HG02938 (cell line): ENCODE measurements at regions not wholly inside any gene's neighbourhood (a gene's known extent, or its start where the extent isn't known, plus 50 kb on each side); places are given as distances from the start of the nearest gene placed in this dataset.

Experiments
- ATAC-seq: cut with Tn5 transposase; IDR thresholded peaks from one replicate; pipeline ENCODE4 v1.9.1; 2021; ENCODE audit warnings: mild to moderate bottlenecking, moderate library complexity; ENCODE audit not compliant: unreplicated experiment

DNA sequence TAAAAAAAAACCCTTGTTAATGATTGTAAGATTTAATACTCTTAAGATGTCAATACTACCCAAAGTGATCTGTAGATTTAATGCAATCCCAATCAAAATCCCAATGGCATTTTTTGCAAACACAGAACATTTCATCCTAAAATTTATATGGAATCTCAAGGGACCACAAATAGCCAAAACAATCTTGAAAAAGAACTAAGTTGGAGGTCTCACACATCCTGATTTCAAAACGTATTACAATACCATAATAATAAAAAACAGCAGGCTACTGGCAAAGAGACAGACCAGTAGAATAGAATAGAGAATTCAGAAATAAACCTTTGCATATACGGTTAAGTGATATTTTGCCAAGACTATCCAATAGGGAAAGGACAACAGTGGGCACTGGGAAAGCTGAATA lies 331.9 kb upstream of the JARID2 start:
- ATAC-seq = no peak

DNA sequence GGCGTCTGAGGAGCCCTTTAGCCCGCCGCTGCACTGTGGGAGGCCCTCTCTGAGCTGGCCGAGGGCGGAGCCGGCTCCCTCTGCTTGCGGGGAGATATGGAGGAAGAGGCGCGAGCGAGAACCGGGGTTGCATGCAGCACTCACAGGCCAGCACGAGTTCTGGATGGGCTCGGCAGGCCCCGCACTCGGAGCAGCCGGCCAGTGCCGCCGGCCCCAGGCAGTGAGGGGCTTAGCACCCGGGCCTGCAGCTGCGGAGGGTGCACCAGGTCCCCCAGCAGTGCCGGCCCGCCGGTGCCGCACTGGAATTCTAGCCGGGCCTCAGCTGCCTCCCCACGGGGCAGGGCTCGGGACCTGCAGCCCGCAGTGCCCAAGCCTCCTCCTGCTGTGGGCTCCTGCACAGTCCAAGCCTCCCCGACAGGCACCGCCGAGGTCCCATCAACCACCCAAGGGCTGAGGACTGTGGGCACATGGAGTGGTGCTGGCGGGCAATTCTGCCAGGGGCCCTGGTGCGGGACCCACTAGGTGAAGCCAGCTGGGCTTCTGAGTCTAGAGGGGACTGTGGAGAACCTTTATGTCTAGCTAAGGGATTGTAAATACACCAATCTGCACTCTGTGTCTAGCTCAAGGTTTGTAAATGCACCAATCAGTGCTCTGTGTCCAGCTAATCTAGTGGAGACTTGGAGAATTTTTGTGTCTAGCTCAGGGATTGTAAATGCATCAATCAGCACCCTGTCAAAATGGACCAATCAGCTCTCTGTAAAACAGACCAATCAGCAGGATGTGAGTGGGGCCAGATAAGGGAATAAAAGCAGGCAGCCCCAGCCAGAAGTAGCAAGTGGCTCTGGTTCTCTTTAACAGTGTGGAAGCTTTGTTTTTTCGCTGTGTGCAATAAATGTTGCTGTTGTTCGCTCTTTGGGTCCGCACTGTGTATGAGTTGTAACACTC lies 329.7 kb upstream of the JARID2 start:
- ATAC-seq = no peak

DNA sequence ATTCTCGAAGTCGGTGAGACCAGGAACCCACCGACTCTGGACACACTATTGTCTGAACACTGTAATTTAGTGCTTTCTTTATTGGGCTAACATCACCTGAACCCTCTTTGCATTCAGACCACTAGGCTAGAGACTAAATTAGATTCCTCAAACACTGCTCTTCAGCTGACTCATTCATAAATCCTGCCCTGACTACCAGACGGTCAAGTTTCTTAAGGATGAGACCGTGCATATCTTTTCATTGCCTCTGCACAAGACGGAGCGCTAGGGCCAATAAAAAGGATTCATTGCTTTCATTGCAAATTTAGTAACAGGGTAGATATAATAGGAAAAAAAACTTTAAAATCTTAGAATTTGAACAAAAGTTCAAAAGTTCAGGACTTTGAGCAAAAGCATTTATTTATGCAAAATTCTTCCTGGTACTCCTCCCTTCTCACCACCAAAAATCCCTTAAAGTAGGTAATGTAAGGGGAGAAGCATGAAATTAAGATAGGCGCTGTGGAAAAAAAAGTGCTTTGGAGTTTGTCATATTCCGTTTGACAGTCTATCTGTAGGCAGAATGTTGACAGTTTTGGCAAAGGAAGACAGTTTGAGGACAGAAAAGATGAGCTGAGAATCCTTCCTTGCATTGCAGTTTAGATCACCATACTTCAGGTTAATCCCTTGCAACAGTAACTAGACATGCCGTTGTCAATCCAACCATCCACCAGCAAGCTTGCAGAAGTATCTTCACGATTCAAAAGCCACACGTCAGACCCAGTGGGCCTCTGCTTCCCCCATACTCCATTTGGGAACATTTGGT lies 328.6 kb upstream of the JARID2 start:
- no peak for ATAC-seq

DNA sequence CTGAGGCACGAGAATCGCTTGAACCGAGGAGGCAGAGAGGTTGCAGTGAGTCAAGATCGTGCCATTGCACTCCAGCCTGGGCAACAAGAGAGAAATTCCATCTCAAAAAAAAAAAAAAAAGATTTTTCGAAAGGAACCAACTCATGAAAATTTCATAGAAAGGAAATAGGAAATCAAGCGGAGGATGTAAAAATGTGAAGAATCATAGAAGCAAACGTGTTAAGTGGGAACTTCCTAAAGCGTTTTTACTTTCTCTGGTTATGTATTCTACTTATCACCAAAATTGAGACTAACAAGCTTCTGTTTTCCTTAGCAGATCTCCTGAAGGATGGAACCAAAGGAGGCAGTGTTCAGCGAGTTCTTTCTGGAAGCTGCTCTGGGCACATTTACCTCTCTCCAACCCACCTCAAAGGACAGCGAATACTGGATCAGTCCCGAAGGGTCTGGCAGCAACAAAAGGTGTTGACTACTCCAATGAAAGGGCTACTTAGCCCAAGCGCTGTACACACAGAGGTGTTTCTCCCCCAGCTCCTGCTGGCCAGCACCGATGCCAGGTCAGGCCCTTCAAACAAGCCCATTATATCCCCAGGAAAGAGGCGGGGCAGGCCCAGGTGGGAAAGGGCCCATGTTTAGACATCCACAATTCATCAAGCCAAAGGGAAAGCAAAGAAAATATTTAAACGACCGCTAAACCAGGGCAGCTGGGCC lies 327.5 kb upstream of the JARID2 start:
- ATAC-seq = no peak

DNA sequence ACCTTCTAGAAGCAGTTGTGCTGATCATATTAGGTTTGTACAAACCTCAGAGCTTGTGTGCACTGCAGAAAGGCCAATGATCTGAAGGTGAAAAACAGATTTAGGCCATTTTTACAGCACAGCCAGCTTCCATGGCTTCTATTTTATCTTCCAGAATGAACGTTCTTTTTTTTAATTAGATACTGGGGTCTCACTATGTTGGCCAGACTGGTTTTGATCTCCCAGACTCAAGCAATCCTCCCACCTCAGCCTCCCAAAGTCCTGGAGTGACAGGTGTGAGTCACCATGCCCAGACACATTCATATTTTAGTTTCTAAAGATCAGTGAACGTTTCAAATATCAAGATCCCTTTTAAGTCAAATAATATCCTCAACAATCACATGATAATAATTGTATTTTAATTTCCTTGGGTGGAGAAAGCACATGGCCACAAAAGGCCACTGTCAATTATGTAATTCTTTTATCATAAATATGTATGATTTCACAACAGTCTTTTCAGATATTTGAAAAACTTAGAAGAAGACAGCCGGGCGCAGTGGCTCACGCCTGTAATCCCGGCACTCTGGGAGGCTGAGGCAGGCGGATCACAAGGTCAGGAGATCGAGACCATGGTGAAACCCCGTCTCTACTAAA lies 326.7 kb upstream of the JARID2 start:
- ATAC-seq = no peak

DNA sequence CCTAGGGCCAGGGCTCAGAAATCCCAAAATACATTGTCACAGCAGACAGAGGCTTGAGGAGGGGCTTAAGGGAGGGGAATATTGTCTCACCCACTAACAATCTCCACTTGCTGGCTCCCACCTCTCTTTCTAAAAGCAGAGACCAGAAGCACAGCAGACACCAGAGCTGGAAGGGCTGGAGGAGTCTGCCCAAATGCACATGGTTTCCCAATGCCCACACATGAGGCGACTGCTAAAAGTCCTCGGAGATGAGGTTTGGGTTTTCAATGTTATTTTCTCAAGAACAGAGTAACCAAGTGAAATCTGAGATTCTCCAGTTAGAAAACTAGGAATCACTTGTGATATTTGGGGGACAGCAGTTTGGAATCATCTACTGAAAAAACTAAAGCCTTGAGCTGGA lies 325.6 kb upstream of the JARID2 start:
- no peak for ATAC-seq

DNA sequence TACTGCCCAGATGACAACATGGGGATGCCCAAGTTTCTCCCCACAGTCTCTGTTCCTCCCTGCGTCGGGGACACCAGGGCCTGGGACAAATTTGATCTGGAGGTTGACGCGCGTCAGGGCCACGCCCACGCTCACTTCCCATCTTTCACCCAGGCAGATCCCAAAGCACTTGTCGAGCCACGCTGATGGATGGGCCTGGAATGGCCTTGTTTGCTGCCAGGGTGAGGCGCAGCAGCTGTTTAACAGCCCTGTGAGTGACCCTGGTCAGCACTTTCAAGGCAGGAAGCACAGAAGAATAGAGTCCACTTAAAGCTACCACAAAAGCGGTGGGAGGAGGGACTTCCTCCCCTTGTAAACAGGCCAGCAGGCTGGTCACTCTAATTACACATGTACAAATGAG lies 324.7 kb upstream of the JARID2 start:
- no peak for ATAC-seq

DNA sequence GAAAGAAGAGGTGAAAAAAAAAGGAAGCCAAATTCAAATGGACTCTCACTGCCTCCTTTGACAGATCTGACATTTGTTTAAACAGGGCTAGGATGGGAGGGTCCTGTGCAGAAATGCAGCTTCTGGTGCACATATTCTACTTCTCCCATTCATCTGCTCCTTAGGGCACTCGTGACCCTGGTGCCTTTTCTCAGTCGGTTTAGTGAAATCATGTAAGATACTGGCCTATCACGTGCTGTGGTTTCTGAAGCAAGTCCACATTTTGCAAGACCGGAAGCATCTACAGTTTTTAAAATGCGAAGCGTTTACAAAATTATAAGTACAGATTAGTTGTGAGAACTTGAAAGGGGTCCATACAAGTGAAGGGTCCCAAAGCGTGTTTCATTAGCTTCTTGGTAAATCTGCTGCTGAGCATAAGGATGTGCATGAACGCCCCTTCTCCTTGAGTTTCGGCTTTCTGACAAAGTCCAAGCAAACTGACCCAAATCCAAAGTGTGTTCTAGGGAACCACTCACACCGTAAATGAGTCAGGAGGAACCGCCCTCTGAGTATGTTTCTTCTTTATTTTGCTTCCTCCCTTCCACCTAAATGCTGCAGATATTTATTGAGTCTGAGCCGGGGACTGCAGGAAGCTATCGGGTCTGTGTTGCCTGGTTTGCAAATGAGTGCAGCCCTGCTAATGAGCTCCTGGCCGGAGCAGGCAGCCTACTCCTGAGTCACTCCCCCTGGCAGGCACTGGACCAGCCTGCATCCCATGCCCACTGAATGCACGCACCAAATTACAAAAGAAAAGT lies 323.8 kb upstream of the JARID2 start:
- no peak for ATAC-seq

DNA sequence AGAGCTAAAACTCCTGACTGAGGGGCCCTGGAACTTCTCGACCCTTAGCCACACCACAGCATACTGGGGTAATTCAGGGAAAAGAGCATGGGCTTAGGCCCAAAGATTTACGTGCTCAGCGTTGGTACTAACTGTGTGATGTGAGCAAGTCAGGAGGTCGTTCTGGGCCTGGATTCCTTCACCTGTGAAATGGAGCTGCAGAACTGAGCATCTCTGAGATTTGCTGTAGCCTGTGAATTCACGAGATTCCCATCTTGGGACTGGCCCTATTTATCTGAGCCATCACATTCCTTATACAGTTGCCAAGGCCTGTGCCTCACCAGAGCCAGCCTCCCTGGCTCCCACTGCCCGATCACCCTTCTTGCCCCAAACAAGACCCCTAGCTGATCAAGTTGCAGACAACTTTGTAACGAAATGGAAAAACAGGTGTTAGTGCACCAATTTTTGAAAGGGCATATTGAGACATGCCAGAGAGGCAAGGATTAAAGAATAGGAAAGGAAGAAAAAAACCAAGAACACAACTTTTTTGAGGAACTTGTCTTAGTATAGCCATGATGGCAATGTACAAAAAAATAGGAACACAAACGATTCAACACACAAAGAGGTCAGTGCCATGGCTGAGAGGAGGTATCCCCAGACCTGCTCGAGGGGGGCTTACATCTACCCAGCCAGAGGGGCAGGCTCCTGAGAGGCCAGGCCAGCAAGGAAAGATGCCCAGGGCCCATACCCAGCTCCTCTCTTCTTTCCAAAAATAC lies 323.0 kb upstream of the JARID2 start:
- ATAC-seq = no peak

DNA sequence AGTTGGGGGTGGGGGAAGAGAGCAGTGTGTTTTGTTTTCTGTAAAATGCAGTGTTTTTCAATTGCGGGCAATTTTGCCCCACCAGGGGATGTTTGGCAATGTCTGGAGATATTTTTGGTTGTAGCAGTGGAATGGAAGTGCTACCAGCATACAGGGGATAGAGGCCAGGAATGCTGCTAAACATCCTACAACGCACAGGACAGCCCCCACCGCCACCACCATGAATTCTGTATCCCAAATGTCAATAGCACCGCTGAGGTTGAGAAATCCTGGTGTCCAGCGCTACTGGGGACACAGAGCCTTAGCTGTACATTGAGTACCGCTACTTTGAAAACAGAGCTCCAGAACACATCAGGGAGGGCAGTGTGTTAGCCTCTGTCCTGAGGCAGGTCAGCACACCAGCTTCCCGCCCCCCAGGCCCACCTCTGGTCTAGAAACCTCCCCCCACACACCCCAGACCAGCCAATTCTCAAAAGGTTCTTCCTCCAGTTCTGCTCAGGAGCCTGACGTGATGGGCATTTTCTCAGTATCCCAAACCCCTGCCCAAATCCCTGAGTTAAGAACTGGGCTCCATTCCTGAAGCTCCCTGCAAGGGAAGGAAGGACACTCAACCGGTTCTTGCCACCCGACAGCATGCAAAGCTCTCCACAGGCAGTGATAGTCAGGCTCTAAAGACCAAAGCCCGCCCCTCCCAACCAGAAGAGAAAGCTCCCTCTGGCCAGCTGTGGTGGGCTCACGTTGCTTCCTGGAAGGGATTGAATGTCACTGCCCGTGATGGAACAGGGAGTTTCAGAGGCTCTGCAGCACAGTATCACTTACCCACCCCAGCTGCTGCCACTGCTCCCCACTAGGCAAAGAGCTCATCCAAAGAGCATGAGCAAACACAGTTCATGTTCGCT lies 321.5 kb upstream of the JARID2 start:
- ATAC-seq = no peak

DNA sequence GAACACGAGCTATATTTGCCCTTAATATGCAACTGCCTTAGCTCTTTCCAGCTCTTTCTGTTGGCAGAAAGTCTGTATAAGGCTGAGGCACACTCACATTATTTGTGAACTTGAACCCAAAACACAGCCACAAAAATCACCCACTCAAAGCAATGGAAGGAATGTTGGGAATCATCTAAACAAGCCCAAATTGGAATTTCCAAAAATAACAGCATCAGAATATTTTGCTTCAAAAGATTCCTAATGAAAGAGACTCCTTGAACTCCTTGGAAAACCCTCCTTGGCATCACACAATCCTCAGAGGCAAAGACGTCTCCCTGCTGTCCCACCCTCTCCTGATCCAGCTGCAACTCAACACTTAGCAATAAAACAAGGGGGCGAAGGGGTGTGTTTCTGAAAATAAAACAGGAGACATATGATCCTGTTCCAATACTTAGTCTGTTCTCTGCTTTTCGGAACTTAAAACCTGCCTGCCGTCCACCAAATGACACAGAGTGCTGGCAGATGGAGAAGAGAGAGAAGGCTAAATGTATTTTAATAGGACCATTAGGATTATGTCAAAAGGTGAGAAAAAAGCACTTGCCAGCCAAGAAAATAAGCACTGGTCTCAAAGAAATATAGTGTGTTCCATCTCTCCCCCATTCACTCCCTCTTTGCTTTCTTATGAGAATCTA lies 320.7 kb upstream of the JARID2 start:
- no peak for ATAC-seq

DNA sequence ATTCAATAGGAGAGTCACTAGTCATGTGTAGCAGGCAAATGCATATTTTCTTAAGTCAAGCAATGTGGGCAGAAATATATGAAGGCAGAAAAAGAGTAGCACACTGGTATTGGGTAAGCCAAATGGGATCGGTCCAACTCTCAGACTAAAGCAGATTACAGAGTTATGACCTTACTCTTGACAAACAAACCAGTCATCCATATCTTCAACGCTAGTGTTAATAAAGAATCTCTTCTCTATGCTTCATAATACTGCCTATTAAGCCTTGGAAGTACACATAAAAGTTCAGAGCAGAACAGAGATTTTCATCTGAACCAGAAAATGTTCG lies 320.2 kb upstream of the JARID2 start:
- no peak for ATAC-seq

DNA sequence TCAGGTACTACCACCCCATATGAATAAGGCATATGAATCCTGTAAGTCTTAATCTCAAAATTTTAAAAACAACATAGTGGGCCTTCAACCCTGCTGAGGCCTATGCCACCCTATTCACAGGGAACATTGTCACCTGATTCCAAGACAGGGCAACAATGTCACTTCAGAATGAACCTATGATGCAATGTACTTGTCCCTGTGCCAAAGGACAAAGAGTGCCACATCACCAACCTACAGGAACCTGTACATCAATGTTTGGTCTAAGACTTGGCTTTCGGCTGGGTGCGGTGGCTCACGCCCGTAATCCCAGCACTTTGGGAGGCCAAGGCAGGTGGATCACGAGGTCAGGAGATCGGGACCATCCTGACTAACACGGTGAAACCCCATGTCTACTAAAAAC lies 318.5 kb upstream of the JARID2 start:
- no peak for ATAC-seq

DNA sequence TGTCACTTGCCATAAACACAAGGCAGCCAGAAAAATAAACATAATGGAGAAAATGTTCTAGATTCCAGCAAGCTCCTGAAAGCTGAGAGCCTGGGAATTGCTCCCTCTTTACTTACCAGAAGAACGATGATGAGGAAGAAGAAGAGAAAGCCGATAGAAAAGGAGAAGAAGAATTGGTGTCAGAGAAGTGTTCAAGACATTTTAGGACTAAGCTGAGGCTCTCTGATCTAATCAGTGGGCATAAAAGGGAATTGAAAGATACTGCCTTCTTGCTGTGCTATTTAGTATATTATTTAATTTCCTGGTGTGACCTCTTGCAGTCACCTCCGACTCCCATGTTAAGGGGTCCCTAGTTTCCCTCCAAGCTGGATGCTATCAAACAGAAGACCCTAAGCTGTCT lies 316.6 kb upstream of the JARID2 start:
- ATAC-seq = no peak

DNA sequence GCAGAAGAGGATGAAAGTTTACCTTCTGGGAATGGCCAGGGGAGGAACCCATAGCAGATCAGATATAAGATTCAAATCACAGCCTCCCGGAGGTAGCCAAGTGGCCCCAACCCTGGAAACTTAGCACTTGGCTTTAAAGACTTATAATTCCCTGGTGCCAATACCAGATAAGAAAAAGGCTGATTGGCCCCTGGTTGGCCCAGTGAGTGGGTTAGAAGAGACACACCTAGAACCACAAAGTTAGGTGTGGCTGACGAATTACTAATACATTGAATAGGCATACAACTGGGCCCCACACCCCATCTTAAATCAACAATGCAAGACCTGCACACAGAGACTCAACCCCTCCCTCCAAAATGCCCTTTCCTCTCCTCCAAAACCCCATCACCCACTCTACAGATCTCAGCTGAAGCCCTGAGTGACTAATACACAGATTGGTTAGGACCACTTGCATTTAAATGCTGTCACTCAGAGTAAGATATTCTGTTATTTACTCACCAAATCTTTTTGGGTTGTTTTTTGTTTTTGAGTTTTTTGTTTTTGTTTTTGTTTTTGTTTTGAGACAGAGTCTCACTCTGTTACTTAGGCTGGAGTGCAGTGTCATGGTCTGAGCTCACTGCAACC lies 315.4 kb upstream of the JARID2 start:
- ATAC-seq = no peak

DNA sequence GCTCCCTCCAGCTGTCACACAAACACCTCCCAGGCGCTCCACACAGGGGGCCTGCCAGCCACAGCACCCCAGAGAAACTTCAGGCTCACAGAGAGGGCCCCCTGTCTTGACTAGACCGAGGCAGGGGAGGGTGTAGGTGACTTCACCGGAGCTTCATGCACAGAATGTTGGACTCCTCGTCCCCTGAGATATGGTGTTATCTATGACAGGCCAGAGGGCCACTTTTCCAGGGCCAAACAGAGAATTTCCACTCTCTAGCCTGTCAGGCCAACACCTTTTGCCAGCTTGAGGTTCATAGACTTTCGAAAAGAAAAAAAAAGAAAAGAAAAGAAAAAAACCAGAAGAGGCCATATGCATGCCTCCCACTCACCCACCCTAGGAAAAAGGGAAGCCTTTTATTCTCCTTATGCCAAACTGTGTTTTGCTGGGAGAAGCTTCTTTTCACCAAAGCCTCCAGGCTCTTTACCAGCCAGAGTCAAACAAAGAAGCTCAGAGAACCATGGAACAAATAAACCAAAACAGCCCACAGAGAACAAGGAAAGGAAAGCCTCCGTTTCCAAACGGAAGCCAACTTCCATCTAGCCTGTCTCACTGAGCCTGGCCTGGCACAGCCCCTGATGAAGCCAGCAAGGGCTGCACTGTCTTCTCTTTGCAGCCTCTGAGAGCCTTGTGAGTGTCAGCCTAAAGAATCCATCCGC lies 313.2 kb upstream of the JARID2 start:
- no peak for ATAC-seq

DNA sequence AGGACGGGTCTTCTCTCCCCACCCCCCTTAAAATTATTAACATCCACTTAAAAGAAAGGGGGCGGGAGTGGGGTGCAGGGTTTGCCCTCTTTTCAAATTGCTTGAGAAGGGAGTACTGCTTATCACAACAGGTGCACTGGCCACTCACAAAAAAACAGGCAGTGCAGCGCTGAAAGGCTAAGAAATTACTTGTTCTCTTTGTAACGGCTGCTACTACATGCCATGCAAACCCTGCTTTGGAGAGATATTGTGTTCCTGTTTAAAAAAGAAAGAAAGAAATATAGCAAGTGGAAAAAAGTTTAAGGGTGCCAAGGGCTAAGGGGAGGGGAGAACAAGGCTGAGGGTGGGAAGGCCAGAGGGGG lies 312.7 kb upstream of the JARID2 start:
- ATAC-seq = no peak
